ENCODE measurements at regions not wholly inside any gene's neighbourhood (a gene's known extent, or its start where the extent isn't known, plus 50 kb on each side); places are given as distances from the start of the nearest gene placed in this dataset.

DNA sequence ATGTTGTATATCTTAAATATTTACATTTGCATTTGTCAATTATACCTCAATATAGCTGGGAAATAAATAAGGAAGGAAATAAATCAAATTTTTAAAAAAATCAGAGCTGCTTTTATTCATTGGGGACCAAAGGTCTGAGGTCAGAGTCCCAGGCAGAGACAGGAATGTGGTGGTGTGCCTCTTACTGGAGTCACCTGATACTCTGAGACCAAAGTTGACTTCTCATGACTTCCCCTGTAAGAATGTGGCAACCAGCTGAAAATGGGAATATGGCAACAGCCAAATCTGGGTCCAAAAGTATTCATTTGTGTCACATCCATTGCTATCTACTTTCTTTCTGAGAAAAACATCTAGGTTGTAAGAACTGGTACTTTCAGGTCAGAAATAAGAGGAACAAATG is 496.6 kb upstream of the TMPO start:
- Histone ChIP-seq H3K27me3 (ENCODE audit: control insufficient read depth, insufficient read depth, low read length) (no peaks in the 10 kb centered on the region), H3K4me3 (ENCODE audit: low read depth, low read length) (no peak overlapping the region), H3K9me3 (ENCODE audit: control insufficient read depth, insufficient read depth, low read length) (no peaks in the 10 kb centered on the region; the same call in 1 of the 2 replicates), H3K27ac (ENCODE audit: low read depth, low read length) (no peak overlapping the region)
- CTCF ChIA-PET: no interaction called here
- TF ChIP-seq, protein P1, sequence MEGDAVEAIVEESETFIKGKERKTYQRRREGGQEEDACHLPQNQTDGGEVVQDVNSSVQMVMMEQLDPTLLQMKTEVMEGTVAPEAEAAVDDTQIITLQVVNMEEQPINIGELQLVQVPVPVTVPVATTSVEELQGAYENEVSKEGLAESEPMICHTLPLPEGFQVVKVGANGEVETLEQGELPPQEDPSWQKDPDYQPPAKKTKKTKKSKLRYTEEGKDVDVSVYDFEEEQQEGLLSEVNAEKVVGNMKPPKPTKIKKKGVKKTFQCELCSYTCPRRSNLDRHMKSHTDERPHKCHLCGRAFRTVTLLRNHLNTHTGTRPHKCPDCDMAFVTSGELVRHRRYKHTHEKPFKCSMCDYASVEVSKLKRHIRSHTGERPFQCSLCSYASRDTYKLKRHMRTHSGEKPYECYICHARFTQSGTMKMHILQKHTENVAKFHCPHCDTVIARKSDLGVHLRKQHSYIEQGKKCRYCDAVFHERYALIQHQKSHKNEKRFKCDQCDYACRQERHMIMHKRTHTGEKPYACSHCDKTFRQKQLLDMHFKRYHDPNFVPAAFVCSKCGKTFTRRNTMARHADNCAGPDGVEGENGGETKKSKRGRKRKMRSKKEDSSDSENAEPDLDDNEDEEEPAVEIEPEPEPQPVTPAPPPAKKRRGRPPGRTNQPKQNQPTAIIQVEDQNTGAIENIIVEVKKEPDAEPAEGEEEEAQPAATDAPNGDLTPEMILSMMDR (IDR thresholded peaks at IDR 0.05; ENCODE audit: low read depth, low read length): no peak
- POLR2A ChIA-PET: no interaction called here
- no peak for DNase-seq (ENCODE audit: low read depth, low spot score)

DNA sequence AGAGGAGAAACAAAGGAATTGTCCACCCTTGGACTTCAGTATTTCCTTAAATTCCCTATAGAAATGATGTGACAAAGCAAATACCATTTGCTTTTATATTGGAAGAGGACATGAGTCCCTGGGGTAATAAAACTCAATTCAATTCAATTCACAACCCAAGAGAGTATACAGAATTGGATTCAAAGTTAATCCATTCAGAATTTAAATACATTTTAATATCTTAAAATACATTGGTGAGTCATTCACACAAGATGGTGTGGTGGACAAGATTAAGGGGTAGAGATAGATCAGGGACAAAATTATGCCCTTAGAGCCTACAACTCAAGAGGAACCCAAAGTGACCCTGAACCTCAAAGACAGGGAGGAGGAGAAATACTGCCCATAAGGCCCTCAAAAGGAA is 495.0 kb upstream of the TMPO start:
- H3K9me3 ChIP-seq (ENCODE audit: control insufficient read depth, insufficient read depth, low read length): no peaks in the 10 kb centered on the region; the same call in 1 of the 2 replicates
- H3K27me3 ChIP-seq (ENCODE audit: control insufficient read depth, insufficient read depth, low read length): no peaks in the 10 kb centered on the region
- H3K27ac ChIP-seq (ENCODE audit: low read depth, low read length): no peak overlapping the region
- CTCF ChIA-PET: no interaction called here
- POLR2A ChIA-PET: no interaction called here
- H3K4me3 ChIP-seq (ENCODE audit: low read depth, low read length): no peak overlapping the region
- TF ChIP-seq, protein P1 (IDR thresholded peaks at IDR 0.05; ENCODE audit: low read depth, low read length): no peak
- DNase-seq (ENCODE audit: low read depth, low spot score): no peak

DNA sequence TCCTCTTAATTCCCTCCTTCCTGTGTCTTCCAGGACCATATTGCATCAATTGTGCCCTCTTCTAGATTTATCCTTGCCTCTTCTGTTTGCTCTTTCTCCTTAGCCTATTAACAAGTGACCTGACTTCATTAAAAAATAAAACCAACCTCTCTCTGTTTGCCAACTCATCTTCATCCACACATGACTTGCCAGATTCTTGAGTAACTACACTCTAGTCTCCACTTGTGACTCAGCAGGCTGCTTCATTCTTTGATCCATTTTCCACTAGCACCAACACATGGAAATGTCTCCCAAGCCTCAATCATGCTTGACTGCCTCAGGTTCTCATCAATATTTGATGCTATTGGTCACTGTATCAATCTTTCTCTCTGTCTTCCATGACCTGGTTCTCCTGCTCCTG is 492.4 kb upstream of the TMPO start:
- TF ChIP-seq, protein P1 (IDR thresholded peaks at IDR 0.05; ENCODE audit: low read depth, low read length): no peak
- no peak overlapping the region for H3K4me3 ChIP-seq (ENCODE audit: low read depth, low read length)
- POLR2A ChIA-PET: no interaction called here
- no peaks in the 10 kb centered on the region for H3K27me3 ChIP-seq (ENCODE audit: control insufficient read depth, insufficient read depth, low read length)
- DNase-seq (ENCODE audit: low read depth, low spot score): no peak
- no peaks in the 10 kb centered on the region; the same call in none of the 2 replicates for H3K9me3 ChIP-seq (ENCODE audit: control insufficient read depth, insufficient read depth, low read length)
- CTCF ChIA-PET: no interaction called here
- no peak overlapping the region for H3K27ac ChIP-seq (ENCODE audit: low read depth, low read length)

DNA sequence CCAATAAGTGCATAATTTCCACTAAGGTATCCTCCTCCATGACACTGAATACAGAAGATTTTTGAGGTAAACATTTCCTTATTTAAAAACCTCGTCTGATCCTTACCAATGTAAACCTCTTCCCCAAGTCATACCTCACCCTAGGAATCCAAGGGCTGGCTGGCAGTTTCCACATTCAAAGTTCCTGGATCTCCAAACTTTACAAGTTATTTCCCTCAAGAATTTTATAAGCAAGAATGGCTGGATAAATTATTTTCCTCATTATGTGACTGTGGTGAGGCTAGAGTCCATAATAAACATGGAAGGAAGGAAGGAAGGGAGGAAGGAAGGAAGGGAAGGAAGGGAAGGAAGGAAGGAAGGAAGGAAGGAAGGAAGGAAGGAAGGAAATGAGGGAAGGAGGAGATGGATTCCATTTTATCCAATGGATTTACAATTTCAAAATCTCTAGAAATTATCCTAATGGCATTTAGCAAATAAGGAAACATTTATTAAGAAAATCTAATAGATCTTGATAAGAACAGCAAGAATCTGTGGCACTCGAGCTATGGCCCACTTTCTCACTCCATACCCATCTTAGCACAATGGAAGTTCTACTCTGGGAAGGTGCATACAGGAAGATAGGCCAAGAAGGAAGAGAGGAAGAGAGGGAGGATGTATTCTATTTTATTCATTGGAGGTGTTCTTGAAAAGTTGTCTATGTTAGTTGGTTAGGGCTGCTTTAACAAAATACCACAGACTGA is 477.8 kb upstream of the TMPO start:
- ChIA-PET CTCF (no interaction called here), POLR2A (no interaction called here)

DNA sequence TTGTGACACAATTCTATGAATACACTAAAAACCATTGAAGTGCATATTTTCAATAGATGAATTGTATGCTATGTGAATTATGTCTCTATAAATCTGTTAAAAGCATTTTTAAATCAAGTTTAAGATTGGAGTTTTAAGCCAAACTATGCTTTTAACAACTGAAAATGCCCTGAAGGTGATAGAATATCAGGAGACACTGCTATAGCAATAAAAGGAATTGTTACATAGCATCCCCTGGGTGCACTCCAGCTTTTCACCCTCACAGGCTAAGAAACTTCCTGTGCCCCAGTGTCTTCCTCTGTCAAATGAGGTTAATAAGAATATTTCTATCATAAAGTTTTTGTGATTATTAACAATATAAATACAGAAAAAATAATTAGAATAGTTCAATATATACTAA is 472.7 kb upstream of the TMPO start:
- no peak for DNase-seq (ENCODE audit: low read depth, low spot score)
- no peaks in the 10 kb centered on the region for H3K27me3 ChIP-seq (ENCODE audit: control insufficient read depth, insufficient read depth, low read length)
- no peak overlapping the region for H3K27ac ChIP-seq (ENCODE audit: low read depth, low read length)
- H3K4me3 ChIP-seq (ENCODE audit: low read depth, low read length): no peak overlapping the region
- H3K9me3 ChIP-seq (ENCODE audit: control insufficient read depth, insufficient read depth, low read length): no peaks in the 10 kb centered on the region
- TF ChIP-seq, protein P1 (IDR thresholded peaks at IDR 0.05; ENCODE audit: low read depth, low read length): no peak
- CTCF ChIA-PET: interaction anchor here (0.7 kb wide), 1 partner anchor 656 kb away, joined by 3 read pairs; no protein-coding TSS in a partner anchor
- POLR2A ChIA-PET: no interaction called here

More for the DNA sequence above, 477.8 kb upstream of the TMPO start:
- no peak overlapping the region for H3K27ac ChIP-seq (ENCODE audit: low read depth, low read length)
- no peak for DNase-seq (ENCODE audit: low read depth, low spot score)
- TF ChIP-seq, protein P1 (IDR thresholded peaks at IDR 0.05; ENCODE audit: low read depth, low read length): no peak
- no peak overlapping the region for H3K4me3 ChIP-seq (ENCODE audit: low read depth, low read length)
- H3K9me3 ChIP-seq (ENCODE audit: control insufficient read depth, insufficient read depth, low read length): no peaks in the 10 kb centered on the region; the same call in 1 of the 2 replicates
- H3K27me3 ChIP-seq (ENCODE audit: control insufficient read depth, insufficient read depth, low read length): no peaks in the 10 kb centered on the region

Measured in AG04450 (cell line).